ENCODE measurements at regions not wholly inside any gene's neighbourhood (a gene's known extent, or its start where the extent isn't known, plus 50 kb on each side); places are given as distances from the start of the nearest gene placed in this dataset.
"Not testable (repeated sequence)": the region's sequence is repeated elsewhere in the genome, so short reads cannot be mapped to it uniquely, and the experiment has no call there.

GRCh38 chr6:60991427-60992028 is 1294.5 kb downstream of the KHDRBS2 start:
- TF ChIP-seq EZH2 (IDR thresholded peaks at IDR 0.05; ENCODE audit: borderline replicate concordance): no peak
- TF ChIP-seq CTCF (IDR thresholded peaks at IDR 0.05; ENCODE audit: poor library complexity): no peak
- TF ChIP-seq EZH2phosphoT487 (IDR thresholded peaks at IDR 0.05; ENCODE audit: low read depth, severe bottlenecking, unreplicated experiment): no peak
- DNase-seq (ENCODE audit: low spot score): no peak
- WGBS (ENCODE audit: low lambda C conversion rate, missing lambda C conversion rate): 80% methylated on average over 1 of the region's 1 CpG

GRCh38 chr6:60952500-60952899 is 1333.5 kb downstream of the KHDRBS2 start:
- Histone ChIP-seq H3K4me1 (ENCODE audit: insufficient read depth) (no peaks in the 10 kb centered on the region), H3K79me2 (no peaks in the 10 kb centered on the region), H2AFZ (no peak overlapping the region), H4K20me1 (ENCODE audit: insufficient read depth, poor library complexity, severe bottlenecking) (no peaks in the 10 kb centered on the region), H3K27me3 (no peaks in the 10 kb centered on the region), H3K36me3 (replicated peaks; ENCODE audit: insufficient read depth, low read depth) (no peaks in the 10 kb centered on the region), H3K27ac (no peak overlapping the region), H3K9me2 (replicated peaks; ENCODE audit: insufficient read depth) (no peaks in the 10 kb centered on the region), H3K4me3 (no peak overlapping the region), H3K9me3 (ENCODE audit: low read depth) (no peaks in the 10 kb centered on the region), H3K4me2 (no peak overlapping the region)
- 92% methylated on average over 3 of the region's 3 CpGs for WGBS (ENCODE audit: low lambda C conversion rate, missing lambda C conversion rate)
- TF ChIP-seq EZH2 (IDR thresholded peaks at IDR 0.05; ENCODE audit: borderline replicate concordance) (no peak), CTCF (IDR thresholded peaks at IDR 0.05; ENCODE audit: poor library complexity) (no peak), EZH2phosphoT487 (IDR thresholded peaks at IDR 0.05; ENCODE audit: low read depth, severe bottlenecking, unreplicated experiment) (no peak)
- no peak for DNase-seq (ENCODE audit: low spot score)

More at GRCh38 chr6:60991427-60992028, 1294.5 kb downstream of the KHDRBS2 start:
- no peaks in the 10 kb centered on the region for H3K79me2 ChIP-seq
- H3K9me2 ChIP-seq (replicated peaks; ENCODE audit: insufficient read depth): no peaks in the 10 kb centered on the region
- H2AFZ ChIP-seq: no peak overlapping the region
- no peaks in the 10 kb centered on the region for H3K27me3 ChIP-seq
- no peak overlapping the region for H3K4me3 ChIP-seq
- H3K36me3 ChIP-seq (replicated peaks; ENCODE audit: insufficient read depth, low read depth): no peaks in the 10 kb centered on the region
- H3K4me1 ChIP-seq (ENCODE audit: insufficient read depth): no peaks in the 10 kb centered on the region
- no peak overlapping the region for H3K27ac ChIP-seq
- no peaks in the 10 kb centered on the region for H3K9me3 ChIP-seq (ENCODE audit: low read depth)
- H4K20me1 ChIP-seq (ENCODE audit: insufficient read depth, poor library complexity, severe bottlenecking): no peaks in the 10 kb centered on the region
- no peak overlapping the region for H3K4me2 ChIP-seq

- not testable (repeated sequence) for H3K9me2 ChIP-seq (replicated peaks; ENCODE audit: insufficient read depth); DNase-seq (ENCODE audit: low spot score); H3K9me3 ChIP-seq (ENCODE audit: low read depth); H3K4me3 ChIP-seq; H3K27me3 ChIP-seq; H2AFZ ChIP-seq; H3K4me2 ChIP-seq; H3K4me1 ChIP-seq (ENCODE audit: insufficient read depth); H3K36me3 ChIP-seq (replicated peaks; ENCODE audit: insufficient read depth, low read depth); H3K79me2 ChIP-seq; H3K27ac ChIP-seq; H4K20me1 ChIP-seq (ENCODE audit: insufficient read depth, poor library complexity, severe bottlenecking)
- 56% methylated on average over 5 of the region's 5 CpGs for WGBS (ENCODE audit: low lambda C conversion rate, missing lambda C conversion rate)
Observed at GRCh38 chr6:60950221-60950923, 1335.7 kb downstream of the KHDRBS2 start.

GRCh38 chr6:60947416-60947815 is 1338.6 kb downstream of the KHDRBS2 start:
- 52% methylated on average over 2 of the region's 2 CpGs for WGBS (ENCODE audit: low lambda C conversion rate, missing lambda C conversion rate)
- H3K4me3 ChIP-seq; H3K79me2 ChIP-seq; H3K9me2 ChIP-seq (replicated peaks; ENCODE audit: insufficient read depth); H4K20me1 ChIP-seq (ENCODE audit: insufficient read depth, poor library complexity, severe bottlenecking); H3K9me3 ChIP-seq (ENCODE audit: low read depth); H3K4me1 ChIP-seq (ENCODE audit: insufficient read depth); H3K27me3 ChIP-seq; H2AFZ ChIP-seq; H3K36me3 ChIP-seq (replicated peaks; ENCODE audit: insufficient read depth, low read depth); H3K27ac ChIP-seq: not testable (repeated sequence)
- H3K4me2 ChIP-seq: peak overlapping the region; percentile 34
- peak; percentile 40 for DNase-seq (ENCODE audit: low spot score)

GRCh38 chr6:60944803-60945202 is 1341.2 kb downstream of the KHDRBS2 start:
- not testable (repeated sequence) for H3K27me3 ChIP-seq; DNase-seq (ENCODE audit: low spot score); H3K4me2 ChIP-seq; H3K4me1 ChIP-seq (ENCODE audit: insufficient read depth); H2AFZ ChIP-seq; H4K20me1 ChIP-seq (ENCODE audit: insufficient read depth, poor library complexity, severe bottlenecking); H3K9me3 ChIP-seq (ENCODE audit: low read depth); H3K9me2 ChIP-seq (replicated peaks; ENCODE audit: insufficient read depth); H3K27ac ChIP-seq; H3K79me2 ChIP-seq; H3K4me3 ChIP-seq; H3K36me3 ChIP-seq (replicated peaks; ENCODE audit: insufficient read depth, low read depth)
- 98% methylated on average over 16 of the region's 26 CpGs for WGBS (ENCODE audit: low lambda C conversion rate, missing lambda C conversion rate)
